Kasumi-1 (cell line): ENCODE measurements at regions not wholly inside any gene's neighbourhood (a gene's known extent, or its start where the extent isn't known, plus 50 kb on each side); places are given as distances from the start of the nearest gene placed in this dataset.

Experiments
- DNase-seq, 2 experiments: peaks; one replicate each; lab custom pipeline; 2025; lab: John Stamatoyannopoulos, UW

DNA sequence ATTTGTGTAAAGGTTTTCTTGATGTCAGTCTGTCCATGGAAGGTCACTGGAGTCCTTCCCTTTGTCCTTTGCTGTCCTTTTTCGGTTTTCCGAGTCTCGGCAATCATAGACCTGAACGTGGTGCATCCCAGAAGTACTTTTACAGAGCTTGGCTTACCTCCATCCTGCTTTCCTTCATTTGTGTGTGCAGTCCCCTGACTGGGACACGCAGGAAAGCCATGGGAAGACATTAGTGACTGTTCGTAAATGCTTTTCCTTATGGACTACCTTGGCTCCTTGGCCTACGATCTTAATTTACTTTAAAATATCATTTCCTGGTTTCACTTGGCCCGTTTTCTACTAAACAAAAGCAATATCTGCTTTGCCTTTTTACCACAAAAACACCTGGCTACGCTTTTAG, 328.4 kb upstream of the RARB start:
- DNase-seq: no peak

- DNase-seq: no peak
Measured at GRCh38 chr3:25103391-25103790, 324.7 kb upstream of the RARB start.

GRCh38 chr3:25107918-25108617, 320.0 kb upstream of the RARB start:
- DNase-seq: no peak

DNA sequence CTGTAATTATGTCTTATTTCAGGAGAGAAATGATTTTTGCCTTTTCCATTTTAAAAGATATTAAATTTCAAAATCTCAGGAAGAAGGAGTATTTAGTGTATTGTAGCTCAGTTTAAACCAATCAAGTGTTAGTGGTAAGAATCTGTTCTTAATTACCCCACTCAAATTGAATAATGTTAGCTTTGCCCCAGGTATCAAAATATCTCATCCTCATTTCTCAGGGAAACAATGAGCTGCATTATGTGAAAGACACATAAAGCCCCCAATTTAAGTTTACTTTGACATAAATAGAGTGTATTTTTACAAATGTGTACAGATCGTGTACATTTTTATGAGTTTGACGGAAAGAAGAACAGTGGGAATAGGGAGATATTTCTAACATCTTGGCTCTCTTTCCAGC, 317.4 kb upstream of the RARB start:
- DNase-seq: no peak

- no peak for DNase-seq
Measured at GRCh38 chr3:25113891-25114290, 314.2 kb upstream of the RARB start.

GRCh38 chr3:25114532-25114931, 313.5 kb upstream of the RARB start:
- DNase-seq: no peak

GRCh38 chr3:25117005-25117593, 311.0 kb upstream of the RARB start:
- no peak for DNase-seq

DNA sequence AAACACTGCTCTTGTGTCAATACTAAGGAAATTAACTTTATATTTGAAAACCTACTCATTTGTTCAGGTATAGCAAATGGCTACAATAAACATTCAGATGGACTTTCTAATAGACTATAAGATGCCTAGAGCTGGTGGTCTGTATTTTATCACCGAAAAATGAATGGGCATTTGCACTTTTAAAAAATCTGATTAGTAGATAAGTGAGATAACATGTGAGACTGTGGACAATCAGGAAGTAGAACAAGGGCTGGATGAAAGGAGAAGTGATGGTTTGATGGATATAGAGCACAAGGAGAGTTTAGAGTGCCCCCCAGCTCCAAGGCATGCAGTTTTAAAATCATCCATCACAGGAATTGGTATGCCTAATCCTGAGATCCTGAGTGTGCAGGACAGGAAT, 308.4 kb upstream of the RARB start:
- no peak for DNase-seq

- DNase-seq: no peak
Measured at GRCh38 chr3:25120665-25121064, 307.4 kb upstream of the RARB start.

GRCh38 chr3:25125201-25125600, 302.9 kb upstream of the RARB start:
- no peak for DNase-seq

- no peak for DNase-seq
Measured at GRCh38 chr3:25128735-25129134, 299.3 kb upstream of the RARB start.

DNA sequence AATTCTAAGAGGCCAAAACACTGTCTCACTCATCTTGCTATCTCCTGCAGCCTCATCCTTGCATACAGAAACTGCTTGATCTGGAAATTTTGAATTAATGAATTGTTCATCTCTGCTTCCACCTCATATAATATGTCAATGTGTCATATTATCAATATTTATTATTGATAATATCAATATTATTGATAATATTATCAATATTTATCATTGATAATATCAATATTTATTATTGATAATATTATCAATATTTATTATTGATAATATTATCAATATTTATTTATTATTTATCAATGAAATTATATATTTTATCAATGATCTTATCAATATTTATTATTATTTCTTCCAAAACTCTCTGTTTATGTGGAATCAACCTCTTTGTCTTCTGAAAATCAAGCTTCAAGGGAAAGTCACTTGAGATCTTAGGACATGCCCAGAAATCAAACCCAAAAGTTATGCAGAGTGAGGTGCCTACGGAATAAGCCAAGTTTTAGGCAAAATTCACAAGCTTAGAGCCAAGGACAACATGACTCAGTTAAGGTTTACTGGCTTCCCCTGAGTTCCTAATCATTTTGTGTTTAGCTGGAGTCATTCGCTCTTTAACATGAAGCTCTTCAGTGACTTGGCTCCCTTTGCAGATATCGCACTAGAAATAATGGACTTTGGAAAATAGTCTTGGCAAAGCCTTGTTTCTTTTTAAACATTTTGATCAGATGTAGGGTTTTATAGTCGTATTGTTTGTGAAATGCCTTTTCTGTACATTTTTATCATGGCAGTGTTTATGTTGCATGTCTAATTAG, 297.1 kb upstream of the RARB start:
- DNase-seq: no peak

DNA sequence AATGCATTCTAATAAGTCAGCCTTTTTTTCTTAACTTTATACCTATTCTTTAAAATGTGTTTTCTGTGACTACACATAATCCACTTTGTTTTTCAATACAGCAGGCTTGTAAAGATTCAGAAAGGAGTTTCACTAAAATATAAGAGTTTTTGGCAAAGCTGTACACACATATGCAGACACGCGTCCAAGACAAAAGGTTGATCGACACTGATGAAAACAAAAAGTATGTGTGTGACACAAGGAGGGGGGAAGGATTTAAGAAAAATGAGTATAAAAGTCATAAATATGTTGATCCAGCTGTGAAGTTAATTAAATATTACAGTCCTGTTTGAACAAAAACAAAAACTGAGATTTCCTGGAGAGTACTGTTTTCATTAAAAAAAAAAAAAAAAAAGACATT, 294.5 kb upstream of the RARB start:
- DNase-seq: no peak

GRCh38 chr3:25137606-25138005, 290.5 kb upstream of the RARB start:
- no peak for DNase-seq

DNA sequence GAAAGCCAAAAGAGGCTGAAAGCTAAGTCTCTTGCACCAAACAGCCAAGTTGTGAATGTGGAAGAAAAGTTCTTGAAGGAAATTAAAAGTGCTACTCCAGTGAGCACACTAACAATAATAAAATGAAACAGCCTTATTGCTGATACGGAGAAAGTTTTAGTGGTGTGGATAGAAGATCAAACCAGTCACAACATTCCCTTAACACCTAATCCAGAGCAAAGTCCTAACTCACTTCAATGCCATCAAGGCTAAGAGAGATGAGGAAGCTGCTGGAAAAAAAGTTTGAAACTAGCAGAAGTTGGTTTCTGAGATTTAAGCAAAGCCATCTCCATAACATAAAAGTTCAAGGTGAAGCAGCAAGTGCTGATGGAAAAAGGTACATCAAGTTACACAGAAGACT, 288.8 kb upstream of the RARB start:
- no peak for DNase-seq

GRCh38 chr3:25142609-25143355, 285.3 kb upstream of the RARB start:
- no peak for DNase-seq

DNA sequence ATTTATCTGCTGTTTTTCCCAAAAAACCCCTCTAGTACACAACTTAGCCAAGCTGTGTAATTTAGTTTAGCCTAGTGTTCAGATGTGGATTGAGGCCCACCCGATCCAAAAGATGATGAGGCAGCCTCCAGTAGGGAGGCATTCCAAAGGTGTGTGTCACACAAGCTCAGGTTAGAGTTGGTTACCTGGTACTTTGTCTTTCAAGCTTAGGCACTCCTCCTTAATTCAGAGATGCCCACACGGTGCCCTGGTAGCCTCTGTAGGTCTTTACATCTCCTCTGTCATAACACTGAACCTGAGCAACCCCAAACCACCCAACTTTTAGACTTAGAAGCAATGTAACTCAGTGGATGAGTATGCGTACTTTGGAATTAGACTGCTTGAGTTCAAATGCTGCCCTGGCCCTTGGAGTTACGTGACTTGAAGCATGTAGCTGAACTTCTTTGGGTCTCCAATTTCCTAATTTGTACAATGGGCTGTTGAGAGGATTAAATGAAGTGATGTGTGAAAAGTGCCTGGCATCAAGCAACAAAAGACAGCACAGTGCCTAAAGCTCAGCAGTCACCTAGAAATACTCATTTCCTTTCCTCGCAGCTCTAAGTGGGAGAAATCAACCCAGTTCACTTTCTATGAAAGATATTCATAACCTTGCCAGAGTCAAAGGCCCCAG, 284.6 kb upstream of the RARB start:
- DNase-seq: no peak

DNA sequence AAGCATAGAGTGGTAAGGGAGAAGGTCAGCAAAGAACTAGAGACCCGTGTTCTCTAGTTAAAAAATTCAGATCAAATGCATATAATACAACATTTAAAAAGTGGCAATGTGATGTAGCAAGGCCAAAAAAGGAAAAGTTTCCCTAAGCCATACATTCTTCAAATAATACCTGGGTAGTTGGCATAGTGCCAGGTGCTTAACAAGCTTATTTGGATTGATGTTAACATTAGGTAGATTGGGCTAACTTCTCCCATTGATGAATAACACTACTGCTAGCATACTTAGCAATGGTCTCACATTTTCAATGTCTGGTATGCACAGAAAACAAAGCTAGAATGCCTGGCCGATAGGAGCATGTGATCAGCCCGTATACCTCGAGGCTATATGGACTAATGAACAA, 283.6 kb upstream of the RARB start:
- no peak for DNase-seq

GRCh38 chr3:25145176-25145575, 282.9 kb upstream of the RARB start:
- no peak for DNase-seq

DNA sequence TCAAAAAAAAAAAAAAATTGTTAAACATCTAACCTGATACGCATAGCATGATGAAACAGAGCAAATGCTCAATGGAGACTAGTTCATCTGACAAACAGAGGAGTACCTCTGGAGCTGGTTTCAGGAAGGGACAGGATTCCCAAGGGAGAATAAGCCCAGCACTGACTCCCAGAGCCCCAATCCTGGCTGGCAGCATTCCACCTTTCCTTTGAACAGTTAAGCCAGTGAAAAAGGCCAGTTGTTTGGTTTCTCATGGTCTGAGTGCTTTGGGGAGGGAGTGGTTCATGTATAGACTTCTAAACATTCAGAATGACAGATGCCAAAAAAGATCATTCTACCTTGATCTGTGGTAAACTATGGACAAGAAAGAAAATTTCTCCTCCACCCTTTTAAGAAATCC, 277.9 kb upstream of the RARB start:
- no peak for DNase-seq

- no peak for DNase-seq
Measured at GRCh38 chr3:25151281-25151902, 276.7 kb upstream of the RARB start.

DNA sequence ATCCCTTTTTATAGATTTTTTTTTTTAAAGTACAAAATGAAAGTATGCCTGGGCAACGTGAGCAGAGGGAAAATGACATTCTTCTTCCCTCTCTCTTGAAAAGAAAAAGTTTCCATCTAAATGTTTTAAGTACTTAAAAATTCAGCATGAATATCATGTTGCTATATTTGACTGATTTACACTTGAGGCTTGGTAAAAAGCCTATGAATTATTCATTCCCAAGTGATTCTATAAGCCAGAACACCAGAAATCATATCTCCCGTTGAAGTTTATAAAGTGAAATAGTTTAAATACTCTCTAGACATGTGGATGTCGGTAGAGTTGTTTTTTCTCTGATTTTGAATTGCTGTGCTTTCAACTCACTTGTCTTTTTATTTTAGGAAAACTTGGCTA, 276.2 kb upstream of the RARB start:
- DNase-seq: no peak
